HEK293T (cell line): ENCODE measurements at regions not wholly inside any gene's neighbourhood (a gene's known extent, or its start where the extent isn't known, plus 50 kb on each side); places are given as distances from the start of the nearest gene placed in this dataset.

Experiments used
- ARNT ChIP-seq: fragments of 450-650 bp; IDR thresholded peaks from 2 replicates; pipeline ENCODE4 v1.6.1; 2017; ENCODE audit warnings: mild to moderate bottlenecking
- BHLHE40 ChIP-seq: fragments of 450-650 bp; IDR thresholded peaks from 2 replicates; pipeline ENCODE4 v1.6.1; 2016; ENCODE audit warnings: mild to moderate bottlenecking, moderate library complexity, borderline replicate concordance
- CTBP1 ChIP-seq: fragments of 450-650 bp; IDR thresholded peaks from 2 replicates; pipeline ENCODE4 v1.6.1; 2016; ENCODE audit warnings: borderline replicate concordance
- ELF4 ChIP-seq: fragments of 450-650 bp; IDR thresholded peaks from 2 replicates; pipeline ENCODE4 v1.6.1; 2017; ENCODE audit warnings: antibody characterized with exemption
- FOXK2 ChIP-seq: fragments of 450-650 bp; IDR thresholded peaks from 2 replicates; pipeline ENCODE4 v1.6.1; 2016; ENCODE audit warnings: mild to moderate bottlenecking
- FOXM1 ChIP-seq: fragments of 450-650 bp; IDR thresholded peaks from 2 replicates; pipeline ENCODE4 v1.6.1; 2017; ENCODE audit warnings: mild to moderate bottlenecking, borderline replicate concordance
- HDGF ChIP-seq: fragments of 450-650 bp; IDR thresholded peaks from 2 replicates; pipeline ENCODE4 v1.6.1; 2017; ENCODE audit warnings: antibody characterized with exemption, borderline replicate concordance
- L3MBTL2 ChIP-seq: fragments of 450-650 bp; conservative IDR thresholded peaks from 2 replicates; pipeline ENCODE4 v1.6.1; 2016; ENCODE audit warnings: mild to moderate bottlenecking
- LEF1 ChIP-seq: fragments of 450-650 bp; IDR thresholded peaks from 2 replicates; pipeline ENCODE4 v1.6.1; 2017; ENCODE audit warnings: mild to moderate bottlenecking, borderline replicate concordance
- SP1 ChIP-seq: fragments of 450-650 bp; IDR thresholded peaks from 2 replicates; pipeline ENCODE4 v1.6.1; 2017
- SUZ12 ChIP-seq: fragments of 450-650 bp; IDR thresholded peaks from 2 replicates; pipeline ENCODE4 v1.6.1; 2016; ENCODE audit warnings: mild to moderate bottlenecking
- TARDBP ChIP-seq: fragments of 450-650 bp; IDR thresholded peaks from 2 replicates; pipeline ENCODE4 v1.6.1; 2016
- ZNF384 ChIP-seq: fragments of 450-650 bp; IDR thresholded peaks from 2 replicates; pipeline ENCODE4 v1.6.1; 2016

DNA sequence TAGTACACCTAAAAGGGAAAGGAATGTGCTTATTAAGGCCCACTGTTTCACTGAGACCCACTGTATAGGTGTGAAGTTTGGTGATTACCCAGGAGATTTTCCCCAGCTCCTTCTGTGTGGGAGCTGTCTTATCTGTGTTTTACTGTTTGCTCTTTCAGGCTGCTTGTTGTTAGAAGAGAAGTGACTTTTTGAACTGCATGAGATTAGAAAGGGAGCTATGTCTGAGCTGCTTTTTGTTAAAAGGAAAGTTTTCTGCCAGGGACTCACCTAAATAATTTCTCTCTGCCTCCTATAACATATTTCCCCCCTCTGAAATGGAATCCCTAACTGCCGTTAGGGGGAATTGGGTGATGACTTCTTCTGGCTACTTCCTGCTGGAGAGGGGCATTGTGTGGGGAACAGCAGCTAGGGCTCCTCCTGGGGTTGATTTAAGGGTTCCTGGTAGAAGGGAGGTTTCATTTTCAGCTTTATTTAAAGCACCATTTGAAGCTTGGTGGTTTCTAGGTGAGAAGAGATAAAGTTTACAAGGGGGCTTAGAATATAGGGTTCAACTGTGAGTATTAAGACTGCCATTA, 77.1 kb upstream of the ATP11B start:
- TF ChIP-seq FOXM1 (no peak), TARDBP (no peak), ARNT (no peak), ZNF384 (no peak), ELF4 (no peak), BHLHE40 (no peak), L3MBTL2 (no peak), SUZ12 (no peak), SP1 (no peak), LEF1 (no peak), CTBP1 (no peak), HDGF (no peak), FOXK2 (no peak)
